Panc1 (cell line): ENCODE measurements at regions not wholly inside any gene's neighbourhood (a gene's known extent, or its start where the extent isn't known, plus 50 kb on each side); places are given as distances from the start of the nearest gene placed in this dataset.

Experiments used
- ATAC-seq: fragments of 200-7000 bp; cut with Tn5 transposase; 2 replicates; pipeline ENCODE4 v1.9.1; 2020; ENCODE audit warnings: mild to moderate bottlenecking, moderate library complexity
- BruUV-seq: library from RNA; stranded (reverse); fragments of 400-500 nt; replicated peaks from 2 replicates; lab custom pipeline; 2021; lab: Mats Ljungman, UMichigan
- CTCF ChIA-PET: fragments of 300-600 bp; sonication (Branson Sonifier 250); formaldehyde crosslinking; loops from one replicate; lab custom pipeline; 2022; ENCODE audit warnings: antibody characterized with exemption; lab: Charles Lee
- POLR2A ChIA-PET: fragments of 300-600 bp; sonication (Branson Sonifier 250); formaldehyde crosslinking; loops from one replicate; lab custom pipeline; 2022; ENCODE audit warnings: antibody characterized with exemption; lab: Charles Lee
- DNase-seq: peaks from one replicate; pipeline ENCODE4 v3.0.0-alpha.2; 2010; ENCODE audit warnings: low read depth, low spot score
- H3K27ac ChIP-seq: 2 replicates; pipeline ENCODE4 v1.5.1; 2011; ENCODE audit warnings: mild to moderate bottlenecking, low read length, inconsistent platforms
- H3K27me3 ChIP-seq: fragments of 200-500 bp; sonication (Bioruptor generic); 2 replicates; pipeline ENCODE4 v1.6.0; 2014; ENCODE audit warnings: low read length, inconsistent platforms; ENCODE audit not compliant: control insufficient read depth, insufficient read depth
- H3K36me3 ChIP-seq: fragments of 200-500 bp; sonication (Bioruptor generic); 2 replicates; pipeline ENCODE4 v1.5.1; 2014; ENCODE audit warnings: inconsistent platforms, mild to moderate bottlenecking, low read length, moderate library complexity; ENCODE audit not compliant: control insufficient read depth, insufficient read depth
- H3K4me1 ChIP-seq: 2 replicates; pipeline ENCODE4 v1.5.1; 2011; ENCODE audit warnings: inconsistent platforms, mild to moderate bottlenecking, low read length, moderate library complexity; ENCODE audit not compliant: control insufficient read depth, insufficient read depth
- H3K4me3 ChIP-seq, 2 experiments: 2 replicates each; pipeline ENCODE4 v1.5.1; 2011 to 2012; ENCODE audit warnings: low read depth in 2 of 2, low read length in 2 of 2, mild to moderate bottlenecking in 2 of 2, inconsistent platforms in 1 of 2, moderate library complexity in 1 of 2
- H3K9me3 ChIP-seq: fragments of 200-500 bp; sonication (Bioruptor generic); 2 replicates; pipeline ENCODE4 v1.5.1; 2014; ENCODE audit warnings: low read depth, mild to moderate bottlenecking, inconsistent platforms, low read length, moderate library complexity; ENCODE audit not compliant: control insufficient read depth, insufficient read depth
- POLR2AphosphoS5 ChIP-seq: IDR thresholded peaks from 2 replicates; pipeline ENCODE4 v1.6.1; 2012; ENCODE audit warnings: mild to moderate bottlenecking, low read depth, low read length, moderate library complexity
- SIN3A ChIP-seq: IDR thresholded peaks from 2 replicates; pipeline ENCODE4 v1.6.1; 2012; ENCODE audit warnings: low read depth, mild to moderate bottlenecking, low read length, moderate library complexity, borderline replicate concordance; ENCODE audit not compliant: insufficient read depth
- TCF7L2 ChIP-seq: IDR thresholded peaks from 2 replicates; pipeline ENCODE4 v1.6.1; 2011; ENCODE audit warnings: mild to moderate bottlenecking, low read depth, low read length, inconsistent platforms
- in situ Hi-C: cut with HindIII; loops from 2 replicates; pipeline ENCODE4 v1.10.0; 2016; ENCODE audit warnings: low sequenced_read_pairs, low pct_unique_long_range_greater_than_20kb
- intact Hi-C: fragments of 100-400 bp; cut with micrococcal nuclease; formaldehyde crosslinking; loops from one replicate; pipeline ENCODE4 v1.10.0; 2022; ENCODE audit not compliant: unreplicated experiment
- TF ChIP-seq, protein P1 (sequence below), 2 experiments: IDR thresholded peaks; 2 replicates each; pipeline ENCODE4 v1.6.1; 2011 to 2012; ENCODE audit warnings: low read depth in 2 of 2, control low read depth in 1 of 2, low read length in 1 of 2, mild to moderate bottlenecking in 1 of 2, moderate library complexity in 1 of 2; ENCODE audit not compliant: insufficient read depth in 1 of 2
- TF ChIP-seq, protein P2 (sequence below): fragments of 450-650 bp; IDR thresholded peaks from 2 replicates; pipeline ENCODE4 v1.5.1; 2017; ENCODE audit warnings: mild to moderate bottlenecking

DNA sequence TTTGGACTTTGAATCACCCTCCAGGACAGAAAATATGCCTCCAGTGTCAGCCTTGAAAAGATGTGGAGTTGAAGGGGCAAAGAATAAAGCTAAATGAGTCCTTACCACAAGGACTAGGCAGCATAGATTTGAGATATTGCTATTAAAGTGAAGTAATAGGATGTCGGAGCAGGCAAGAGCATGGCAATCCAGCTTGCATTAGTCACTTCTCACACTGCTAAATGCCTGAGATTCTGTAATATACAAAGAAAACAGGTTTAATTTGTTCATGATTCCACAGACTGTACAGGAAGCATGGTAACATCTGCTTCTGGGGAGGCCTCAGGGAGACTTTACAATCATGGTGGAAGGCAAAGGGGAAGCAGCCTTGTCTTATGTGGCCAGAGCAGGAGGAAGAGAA lies 109.8 kb upstream of the PCDH7 start:
- no peak overlapping the region for H3K4me3 ChIP-seq
- no peaks in the 10 kb centered on the region for H3K36me3 ChIP-seq
- no peak for DNase-seq
- ATAC-seq: no peak
- in situ Hi-C loops: no loop called here
- TF ChIP-seq TCF7L2 (no peak), POLR2AphosphoS5 (no peak), SIN3A (no peak)
- TF ChIP-seq, protein P1, sequence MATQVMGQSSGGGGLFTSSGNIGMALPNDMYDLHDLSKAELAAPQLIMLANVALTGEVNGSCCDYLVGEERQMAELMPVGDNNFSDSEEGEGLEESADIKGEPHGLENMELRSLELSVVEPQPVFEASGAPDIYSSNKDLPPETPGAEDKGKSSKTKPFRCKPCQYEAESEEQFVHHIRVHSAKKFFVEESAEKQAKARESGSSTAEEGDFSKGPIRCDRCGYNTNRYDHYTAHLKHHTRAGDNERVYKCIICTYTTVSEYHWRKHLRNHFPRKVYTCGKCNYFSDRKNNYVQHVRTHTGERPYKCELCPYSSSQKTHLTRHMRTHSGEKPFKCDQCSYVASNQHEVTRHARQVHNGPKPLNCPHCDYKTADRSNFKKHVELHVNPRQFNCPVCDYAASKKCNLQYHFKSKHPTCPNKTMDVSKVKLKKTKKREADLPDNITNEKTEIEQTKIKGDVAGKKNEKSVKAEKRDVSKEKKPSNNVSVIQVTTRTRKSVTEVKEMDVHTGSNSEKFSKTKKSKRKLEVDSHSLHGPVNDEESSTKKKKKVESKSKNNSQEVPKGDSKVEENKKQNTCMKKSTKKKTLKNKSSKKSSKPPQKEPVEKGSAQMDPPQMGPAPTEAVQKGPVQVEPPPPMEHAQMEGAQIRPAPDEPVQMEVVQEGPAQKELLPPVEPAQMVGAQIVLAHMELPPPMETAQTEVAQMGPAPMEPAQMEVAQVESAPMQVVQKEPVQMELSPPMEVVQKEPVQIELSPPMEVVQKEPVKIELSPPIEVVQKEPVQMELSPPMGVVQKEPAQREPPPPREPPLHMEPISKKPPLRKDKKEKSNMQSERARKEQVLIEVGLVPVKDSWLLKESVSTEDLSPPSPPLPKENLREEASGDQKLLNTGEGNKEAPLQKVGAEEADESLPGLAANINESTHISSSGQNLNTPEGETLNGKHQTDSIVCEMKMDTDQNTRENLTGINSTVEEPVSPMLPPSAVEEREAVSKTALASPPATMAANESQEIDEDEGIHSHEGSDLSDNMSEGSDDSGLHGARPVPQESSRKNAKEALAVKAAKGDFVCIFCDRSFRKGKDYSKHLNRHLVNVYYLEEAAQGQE (IDR thresholded peaks at IDR 0.05; ENCODE audit: insufficient read depth in 1 of 2, low read depth in 2 of 2, low read length in 1 of 2): no peak
- TF ChIP-seq, protein P2, sequence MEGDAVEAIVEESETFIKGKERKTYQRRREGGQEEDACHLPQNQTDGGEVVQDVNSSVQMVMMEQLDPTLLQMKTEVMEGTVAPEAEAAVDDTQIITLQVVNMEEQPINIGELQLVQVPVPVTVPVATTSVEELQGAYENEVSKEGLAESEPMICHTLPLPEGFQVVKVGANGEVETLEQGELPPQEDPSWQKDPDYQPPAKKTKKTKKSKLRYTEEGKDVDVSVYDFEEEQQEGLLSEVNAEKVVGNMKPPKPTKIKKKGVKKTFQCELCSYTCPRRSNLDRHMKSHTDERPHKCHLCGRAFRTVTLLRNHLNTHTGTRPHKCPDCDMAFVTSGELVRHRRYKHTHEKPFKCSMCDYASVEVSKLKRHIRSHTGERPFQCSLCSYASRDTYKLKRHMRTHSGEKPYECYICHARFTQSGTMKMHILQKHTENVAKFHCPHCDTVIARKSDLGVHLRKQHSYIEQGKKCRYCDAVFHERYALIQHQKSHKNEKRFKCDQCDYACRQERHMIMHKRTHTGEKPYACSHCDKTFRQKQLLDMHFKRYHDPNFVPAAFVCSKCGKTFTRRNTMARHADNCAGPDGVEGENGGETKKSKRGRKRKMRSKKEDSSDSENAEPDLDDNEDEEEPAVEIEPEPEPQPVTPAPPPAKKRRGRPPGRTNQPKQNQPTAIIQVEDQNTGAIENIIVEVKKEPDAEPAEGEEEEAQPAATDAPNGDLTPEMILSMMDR: no peak
- ChIA-PET POLR2A (no interaction called here), CTCF (no interaction called here)
- no peak overlapping the region for H3K27ac ChIP-seq
- BruUV-seq: no TSS peak
- intact Hi-C loops: no loop called here
- no peaks in the 10 kb centered on the region for H3K4me1 ChIP-seq
- no peaks in the 10 kb centered on the region for H3K9me3 ChIP-seq
- no peaks in the 10 kb centered on the region for H3K27me3 ChIP-seq

GRCh38 chr4:30614771-30615170 lies 105.4 kb upstream of the PCDH7 start:
- intact Hi-C loops: no loop called here
- no peaks in the 10 kb centered on the region for H3K4me1 ChIP-seq
- DNase-seq: no peak
- CTCF ChIA-PET: no interaction called here
- no TSS peak for BruUV-seq
- no peak for TF ChIP-seq TCF7L2
- TF ChIP-seq, protein P2: no peak
- TF ChIP-seq, protein P1 (IDR thresholded peaks at IDR 0.05; ENCODE audit: insufficient read depth in 1 of 2, low read depth in 2 of 2, low read length in 1 of 2): no peak
- TF ChIP-seq POLR2AphosphoS5: no peak
- TF ChIP-seq SIN3A: no peak
- ATAC-seq: no peak
- H3K27ac ChIP-seq: no peak overlapping the region
- H3K4me3 ChIP-seq: no peak overlapping the region
- H3K9me3 ChIP-seq: no peaks in the 10 kb centered on the region
- no peaks in the 10 kb centered on the region for H3K36me3 ChIP-seq
- POLR2A ChIA-PET: no interaction called here
- in situ Hi-C loops: no loop called here
- no peaks in the 10 kb centered on the region for H3K27me3 ChIP-seq
